Activated CD4-positive, alpha-beta T cell treated with anti-CD3 and anti-CD28 coated beads, Interleukin-2, amount 50 U/mL, for 24 hours (primary cell): ENCODE measurements at regions not wholly inside any gene's neighbourhood (a gene's known extent, or its start where the extent isn't known, plus 50 kb on each side); places are given as distances from the start of the nearest gene placed in this dataset.
"Not testable (repeated sequence)": the region's sequence is repeated elsewhere in the genome, so short reads cannot be mapped to it uniquely, and the experiment has no call there.

Experiments
- DNase-seq, 2 donors: peaks; one replicate each; pipeline ENCODE4 v3.0.0-alpha.2; 2020; ENCODE audit warnings: low read depth in 1 of 2, low spot score in 1 of 2

GRCh38 chr10:128178302-128178958 is 52.2 kb upstream of the MKI67 start:
- peak in 1 of 2 donors; percentile 11 for DNase-seq

GRCh38 chr10:128180843-128181242 is 54.6 kb upstream of the MKI67 start:
- peak in 1 of 2 donors; percentile 24 for DNase-seq

GRCh38 chr10:128185627-128186026 is 59.4 kb upstream of the MKI67 start:
- DNase-seq, result no peak

- no peak for DNase-seq
These were observed 61.0 kb upstream of the MKI67 start for GRCh38 chr10:128186959-128187787.

GRCh38 chr10:128187788-128188185 is 61.6 kb upstream of the MKI67 start:
- no peak for DNase-seq

- DNase-seq, result no peak
These were observed 63.0 kb upstream of the MKI67 start for GRCh38 chr10:128189176-128189575.

- no peak for DNase-seq
These were observed 65.6 kb upstream of the MKI67 start for GRCh38 chr10:128191847-128192246.

GRCh38 chr10:128201826-128202225 is 75.6 kb upstream of the MKI67 start:
- not testable (repeated sequence) for DNase-seq

GRCh38 chr10:128203028-128203427 is 76.8 kb upstream of the MKI67 start:
- DNase-seq, result no peak

- not testable (repeated sequence) for DNase-seq
These were observed 79.4 kb upstream of the MKI67 start for GRCh38 chr10:128205591-128205990.

GRCh38 chr10:128206676-128207075 is 80.5 kb upstream of the MKI67 start:
- DNase-seq, result no peak

- no peak for DNase-seq
These were observed 83.6 kb upstream of the MKI67 start for GRCh38 chr10:128209862-128210214.

- peak; percentile 55 to 59 for DNase-seq
These were observed 84.2 kb upstream of the MKI67 start for GRCh38 chr10:128210215-128211063.

GRCh38 chr10:128211064-128211504 is 84.9 kb upstream of the MKI67 start:
- DNase-seq, result no peak

- peak; percentile 68 for DNase-seq
These were observed 85.9 kb upstream of the MKI67 start for GRCh38 chr10:128211953-128212727.

- DNase-seq, result no peak
These were observed 86.9 kb upstream of the MKI67 start for GRCh38 chr10:128213156-128213555.

GRCh38 chr10:128215733-128216132 is 89.5 kb upstream of the MKI67 start:
- no peak for DNase-seq

GRCh38 chr10:128217136-128217535 is 90.9 kb upstream of the MKI67 start:
- no peak for DNase-seq

GRCh38 chr10:128218161-128218560 is 91.9 kb upstream of the MKI67 start:
- DNase-seq, result no peak

GRCh38 chr10:128219295-128219694 is 93.1 kb upstream of the MKI67 start:
- no peak for DNase-seq

GRCh38 chr10:128220021-128220420 is 93.8 kb upstream of the MKI67 start:
- no peak for DNase-seq
